HG02798 (cell line): ENCODE measurements at regions not wholly inside any gene's neighbourhood (a gene's known extent, or its start where the extent isn't known, plus 50 kb on each side); places are given as distances from the start of the nearest gene placed in this dataset.
"Not testable (repeated sequence)": the region's sequence is repeated elsewhere in the genome, so short reads cannot be mapped to it uniquely, and the experiment has no call there.

ENCODE experiments used
- ATAC-seq: cut with Tn5 transposase; IDR thresholded peaks from one replicate; pipeline ENCODE4 v1.9.1; 2021; ENCODE audit warnings: mild to moderate bottlenecking; ENCODE audit not compliant: unreplicated experiment, poor library complexity

DNA sequence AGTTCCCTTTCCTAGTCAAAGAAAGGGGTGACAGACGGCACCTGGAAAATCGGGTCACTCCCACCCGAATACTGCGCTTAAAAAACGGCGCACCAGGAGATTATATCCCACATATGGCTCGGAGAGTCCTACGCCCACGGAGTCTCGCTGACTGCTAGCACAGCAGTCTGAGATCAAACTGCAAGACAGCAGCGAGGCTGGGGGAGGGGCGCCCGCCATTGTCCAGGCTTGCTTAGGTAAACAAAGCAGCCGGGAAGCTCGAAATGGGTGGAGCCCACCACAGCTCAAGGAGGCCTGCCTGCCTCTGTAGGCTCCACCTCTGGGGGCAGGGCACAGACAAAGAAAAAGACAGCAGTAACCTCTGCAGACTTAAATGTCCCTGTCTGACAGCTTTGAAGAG lies 1844.7 kb upstream of the ACO1 start:
- ATAC-seq: not testable (repeated sequence)

DNA sequence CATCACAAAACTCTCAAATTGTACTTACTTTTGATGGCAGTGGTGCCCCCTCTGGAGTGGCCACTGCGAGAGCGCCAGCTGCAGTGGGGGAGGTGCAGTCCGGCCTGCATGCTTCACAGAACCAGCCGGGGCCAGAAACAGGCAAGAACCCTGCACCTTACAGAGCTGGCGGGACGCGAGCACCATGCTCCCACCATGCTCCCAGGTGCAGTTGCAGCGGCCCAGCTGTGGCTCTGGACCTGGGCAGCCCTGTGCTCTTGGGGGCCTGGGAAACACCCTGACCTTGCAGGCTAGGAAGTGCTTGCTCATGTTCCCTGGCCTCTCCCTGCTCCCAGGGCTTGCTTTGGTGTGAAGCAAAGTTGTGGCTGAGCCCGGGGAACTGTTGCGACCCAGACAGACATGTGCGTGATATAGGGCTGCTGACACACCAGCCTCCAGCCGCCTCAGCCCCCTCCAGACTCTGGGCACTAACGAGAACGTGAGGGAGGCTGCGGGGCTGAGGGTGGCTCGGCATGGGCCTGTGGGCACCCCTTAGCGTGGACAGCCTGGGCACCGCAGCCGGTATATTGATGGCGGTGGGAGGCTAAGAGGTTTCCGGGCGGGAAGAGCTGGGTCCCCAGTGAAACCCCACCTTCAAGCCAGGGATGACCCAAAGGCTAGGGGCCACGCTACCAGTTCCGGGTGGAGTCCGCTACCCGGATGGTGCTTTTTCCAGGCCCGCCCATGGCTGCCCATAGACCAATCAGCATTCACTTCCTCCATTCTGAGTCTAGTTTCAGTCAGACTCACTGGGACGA lies 1809.9 kb upstream of the ACO1 start:
- ATAC-seq: no peak

DNA sequence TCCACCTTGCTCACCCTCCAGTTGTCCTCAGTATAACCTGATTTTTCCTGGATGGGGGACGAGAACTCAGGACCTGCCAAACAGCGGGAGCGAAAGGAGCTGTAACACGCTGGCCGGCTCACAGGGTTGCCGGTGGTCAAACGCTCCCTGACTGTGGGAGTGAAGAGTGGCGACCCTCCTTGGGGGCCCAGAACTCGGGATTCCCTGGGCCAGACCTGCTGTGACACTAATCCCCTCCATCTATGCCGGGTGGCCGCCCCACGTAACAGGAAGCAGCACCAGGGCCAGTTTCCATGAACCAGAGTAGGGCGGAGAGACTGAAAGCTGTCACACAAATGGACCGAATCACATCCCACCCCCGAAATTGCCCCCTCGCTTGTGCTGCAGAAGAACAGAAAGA lies 1809.2 kb upstream of the ACO1 start:
- ATAC-seq: no peak

DNA sequence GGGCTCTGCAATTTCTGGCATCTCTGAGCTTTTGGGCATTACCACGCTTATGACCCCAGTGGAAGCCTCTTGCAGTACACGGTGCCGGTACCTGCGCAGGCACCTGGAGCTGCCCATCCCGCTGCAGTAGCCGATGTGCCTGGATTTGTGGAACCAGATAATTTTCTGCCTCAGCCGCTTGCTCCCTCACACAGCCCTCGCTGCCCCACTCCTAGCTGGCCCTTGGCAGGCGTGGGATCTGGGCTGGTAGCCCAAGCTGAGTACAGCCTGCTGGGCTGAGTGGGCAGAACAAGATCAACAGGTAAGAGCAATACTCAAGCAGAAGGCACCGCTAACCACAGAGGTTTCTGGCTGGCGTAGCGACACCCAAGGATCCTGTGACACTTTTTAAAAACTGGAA lies 1808.8 kb upstream of the ACO1 start:
- no peak for ATAC-seq

DNA sequence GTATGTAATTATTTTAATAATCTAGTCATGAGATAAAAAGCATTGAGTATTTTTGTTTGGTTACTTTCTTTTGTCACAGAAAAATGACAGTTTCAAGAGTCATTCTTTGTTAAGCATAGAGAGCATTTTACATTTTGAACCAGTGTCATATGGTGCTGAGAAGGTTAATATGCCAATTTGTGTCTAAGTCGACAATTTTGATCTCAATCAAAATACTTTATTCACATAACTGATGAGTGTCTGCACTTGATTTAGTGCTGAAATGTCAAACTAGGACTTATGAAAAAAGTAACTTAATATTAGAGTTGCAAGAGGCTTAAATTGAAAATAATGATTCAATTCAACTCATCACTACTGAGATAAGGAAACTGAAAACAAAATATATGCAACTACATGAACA lies 1804.6 kb upstream of the ACO1 start:
- ATAC-seq: no peak

DNA sequence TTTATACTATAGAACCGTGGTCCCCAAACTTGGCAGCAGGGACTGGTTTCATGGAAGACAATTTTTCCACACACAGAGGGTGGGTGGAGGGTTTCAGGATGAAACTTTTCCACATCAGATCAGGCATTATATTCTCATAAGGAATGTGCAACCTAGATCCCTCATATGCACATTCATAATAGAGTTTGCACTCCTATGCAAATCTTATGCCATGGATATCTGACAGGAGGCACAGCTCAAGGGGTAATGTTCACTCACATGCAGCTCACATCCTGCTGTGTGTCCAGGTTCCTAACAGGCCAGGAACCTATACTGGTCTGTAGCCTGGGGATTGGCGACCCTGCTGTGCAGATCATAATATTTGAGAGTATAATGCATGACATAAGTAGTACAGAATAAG lies 1802.2 kb upstream of the ACO1 start:
- no peak for ATAC-seq

DNA sequence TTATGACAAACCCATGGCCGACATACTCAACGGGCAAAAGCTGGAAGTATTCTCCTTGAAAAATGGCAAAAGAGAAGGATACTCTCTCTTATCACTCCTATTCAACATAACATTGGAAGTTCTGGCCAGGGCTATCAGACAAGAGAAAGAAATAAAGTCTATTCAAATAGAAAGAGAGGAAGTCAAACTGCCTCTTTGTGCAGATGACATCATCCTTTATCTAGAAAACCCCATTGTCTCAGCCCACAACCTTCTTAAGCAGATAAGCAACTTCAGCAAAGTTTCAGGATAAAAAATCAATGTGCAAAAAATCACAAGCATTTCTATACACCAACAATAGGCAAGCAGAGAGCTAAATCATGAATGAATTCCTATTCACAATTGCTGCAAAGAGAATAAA lies 1799.9 kb upstream of the ACO1 start:
- no peak for ATAC-seq

DNA sequence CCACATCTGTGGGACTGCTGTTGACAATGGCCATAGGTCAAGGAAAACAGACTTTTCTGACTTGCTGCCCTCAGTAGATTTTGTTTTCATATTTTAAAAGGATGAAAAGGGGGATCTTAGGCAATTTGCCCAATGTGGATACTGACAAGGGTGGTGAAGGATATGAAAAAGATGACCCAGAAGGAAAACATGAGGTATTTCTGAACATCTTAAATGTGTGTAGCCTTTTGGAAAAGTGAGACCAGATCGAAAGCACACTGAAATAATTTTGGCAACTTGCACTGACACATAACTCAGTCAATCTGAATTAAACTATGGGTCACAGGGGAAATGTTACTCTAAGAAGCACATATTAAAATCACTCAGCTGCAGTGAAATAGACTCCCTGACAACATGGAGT lies 1793.0 kb upstream of the ACO1 start:
- ATAC-seq: no peak

DNA sequence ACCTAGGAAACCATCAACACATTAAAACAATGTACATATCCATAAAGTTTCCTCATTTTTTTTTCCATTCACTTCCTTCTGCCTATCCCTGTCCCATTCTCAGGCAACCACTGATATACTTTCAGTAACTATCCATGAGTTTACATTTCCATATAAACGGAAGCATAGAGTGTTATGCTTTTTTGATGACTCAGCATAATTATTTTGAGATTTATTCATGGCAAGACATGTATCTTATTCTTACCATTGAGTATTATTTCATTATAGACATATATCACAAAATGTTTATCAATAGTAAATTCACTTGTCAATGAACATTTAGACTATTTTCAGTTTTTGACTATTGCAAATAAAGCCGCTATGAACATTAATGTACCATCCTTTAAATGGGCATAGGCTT lies 1786.8 kb upstream of the ACO1 start:
- ATAC-seq: no peak

DNA sequence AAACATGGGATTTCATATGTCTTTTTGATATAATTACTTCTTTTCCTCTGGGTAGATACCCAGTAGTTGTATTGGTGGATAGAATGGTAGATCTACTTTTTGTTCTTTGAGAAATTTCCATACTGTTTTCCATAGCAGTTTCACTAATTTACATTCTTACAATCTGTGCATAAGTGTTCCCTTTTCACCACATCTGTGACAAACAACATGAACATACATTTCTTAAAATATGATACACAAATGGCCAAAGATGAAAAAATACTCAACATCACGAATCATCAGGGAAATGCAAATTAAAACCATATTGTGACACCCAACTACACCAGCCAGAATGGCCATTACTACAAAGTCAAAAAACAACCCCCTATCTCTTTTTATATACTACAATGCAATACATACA lies 1778.5 kb upstream of the ACO1 start:
- ATAC-seq: no peak

DNA sequence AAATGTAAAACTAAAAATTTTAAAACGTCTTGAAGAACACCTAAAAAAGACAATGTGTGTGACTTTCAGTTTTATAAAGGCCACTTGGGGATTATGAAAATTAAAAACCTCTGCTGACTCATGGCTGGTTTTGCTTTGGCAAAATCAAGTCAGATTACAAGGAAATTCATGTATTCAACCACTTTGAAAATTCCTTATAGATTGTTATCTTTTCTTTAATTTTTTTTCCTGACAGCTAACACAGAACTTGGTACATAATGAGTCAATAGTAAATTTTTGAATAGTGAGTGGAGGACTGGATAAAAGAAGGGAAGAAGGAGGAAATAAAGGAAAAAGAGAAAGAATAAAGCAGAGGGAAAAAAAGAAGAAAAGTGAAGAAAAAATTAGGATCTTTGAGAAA lies 1774.7 kb upstream of the ACO1 start:
- no peak for ATAC-seq

DNA sequence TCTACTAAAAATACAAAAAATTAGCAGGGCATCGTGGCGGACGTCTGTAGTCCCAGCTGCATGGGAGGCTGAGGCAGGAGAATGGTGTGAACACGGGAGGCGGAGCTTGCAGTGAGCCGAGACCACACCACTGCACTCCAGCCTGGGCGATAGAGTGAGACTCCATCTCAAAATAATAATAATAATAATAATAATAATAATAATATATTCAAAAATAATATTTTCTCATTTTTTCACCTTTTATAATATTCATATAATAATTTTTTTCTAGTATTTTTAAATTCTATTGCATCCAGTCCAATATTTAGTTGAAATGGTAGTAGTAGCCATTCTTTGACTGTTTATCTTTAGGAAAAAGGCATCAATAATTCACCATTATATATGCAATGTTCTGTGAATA lies 1767.7 kb upstream of the ACO1 start:
- not testable (repeated sequence) for ATAC-seq

DNA sequence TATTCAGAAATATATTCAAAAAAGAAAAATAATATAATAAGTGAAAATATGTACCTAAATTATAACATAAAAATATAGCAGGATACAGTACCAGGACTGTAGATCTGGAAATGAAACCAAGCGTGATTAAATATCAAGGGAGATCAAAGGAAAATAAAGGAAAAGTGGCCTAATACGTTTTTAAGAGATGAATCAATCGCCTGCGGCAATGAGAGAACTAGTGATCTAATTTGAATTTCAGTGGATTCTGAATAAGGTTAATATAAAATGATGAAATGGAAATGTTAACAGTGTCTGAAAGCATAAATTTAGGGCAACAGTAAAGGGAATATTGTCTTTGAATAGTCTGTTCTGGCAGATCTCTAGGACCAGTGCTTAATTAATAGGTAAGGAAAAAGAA lies 1761.9 kb upstream of the ACO1 start:
- ATAC-seq: no peak

DNA sequence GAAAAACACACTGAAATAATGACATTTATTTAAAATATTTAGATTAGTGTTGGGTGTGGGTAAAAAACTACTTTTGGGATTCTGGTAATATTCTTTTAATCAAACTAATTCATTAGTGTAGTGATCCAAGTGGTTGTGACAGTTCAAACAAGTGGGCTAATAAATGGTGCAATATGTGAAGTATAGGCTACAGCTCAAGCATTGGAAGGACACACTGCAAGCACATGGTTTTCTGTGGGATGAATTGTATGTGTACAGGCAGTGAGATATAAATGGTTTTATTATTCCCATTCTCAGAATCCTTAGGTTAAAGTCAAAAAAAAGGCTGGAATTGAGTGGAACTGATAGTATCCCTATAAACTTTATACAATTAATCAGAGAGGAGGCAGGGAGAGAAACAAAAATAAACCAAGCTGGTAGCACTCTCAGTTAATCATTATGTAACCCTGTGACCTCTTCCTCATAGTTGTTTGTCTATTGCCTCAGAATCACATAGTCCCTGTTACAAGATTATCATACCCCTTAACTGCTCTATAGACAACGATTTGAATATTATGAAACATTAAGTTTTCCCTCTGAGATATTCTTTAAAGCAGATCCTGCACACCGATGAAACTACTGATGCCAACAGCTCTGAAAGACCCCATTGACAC lies 1755.4 kb upstream of the ACO1 start:
- no peak for ATAC-seq

DNA sequence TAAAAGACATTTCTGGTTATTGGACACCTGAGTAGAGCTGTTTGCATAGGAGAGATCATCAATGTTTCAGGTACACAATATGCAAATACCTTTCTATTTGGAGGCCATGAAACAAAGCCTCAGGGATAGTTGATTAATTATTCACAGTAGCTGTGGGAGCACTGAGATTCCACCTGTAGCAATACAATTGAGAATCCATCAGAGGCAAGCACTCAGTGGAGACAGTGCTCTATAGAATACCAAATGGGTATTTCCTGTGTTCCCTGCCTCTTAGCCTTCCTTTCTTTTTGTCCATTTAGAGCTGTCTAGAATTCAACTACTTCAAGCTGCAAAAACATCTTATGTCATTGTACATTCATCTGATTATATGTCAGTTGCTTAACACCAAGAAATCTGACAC lies 1754.0 kb upstream of the ACO1 start:
- no peak for ATAC-seq

DNA sequence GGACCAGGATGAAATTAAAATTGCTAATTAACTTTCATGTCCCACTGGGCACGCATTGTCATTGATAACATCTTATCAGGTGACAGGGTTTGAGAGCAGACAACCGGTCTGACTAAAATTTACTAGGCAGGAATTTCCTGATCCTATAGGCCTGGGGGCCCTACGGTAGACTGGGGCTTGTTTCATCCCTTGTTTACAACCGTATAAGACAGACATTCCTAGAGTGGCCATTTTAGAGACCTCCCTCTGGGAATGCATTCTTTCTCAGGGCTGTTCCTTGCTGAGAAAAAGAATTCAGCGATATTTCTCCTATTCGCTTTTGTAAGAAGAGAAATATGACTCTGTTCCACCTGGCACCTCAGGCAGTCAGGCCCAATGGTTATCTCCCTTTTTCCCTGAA lies 1737.8 kb upstream of the ACO1 start:
- ATAC-seq: not testable (repeated sequence)

DNA sequence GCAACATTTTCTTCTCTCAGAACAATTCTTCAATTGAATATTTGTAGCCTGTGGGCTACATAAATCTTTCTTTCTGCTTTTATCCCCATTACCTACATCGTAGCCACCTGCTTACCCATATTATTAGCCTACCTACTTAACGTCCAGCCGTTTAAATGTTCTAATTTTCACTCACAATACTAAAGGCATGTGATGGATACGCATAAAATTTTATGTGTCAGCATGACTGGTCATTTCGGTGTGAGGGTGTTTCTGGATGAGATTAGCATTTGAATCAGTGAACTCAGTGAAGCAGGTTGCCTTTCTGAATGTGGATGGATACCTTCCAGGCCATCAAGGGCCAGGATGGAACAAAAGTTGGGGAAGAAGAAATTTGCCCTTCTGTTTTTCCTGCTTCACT lies 1722.5 kb upstream of the ACO1 start:
- no peak for ATAC-seq

DNA sequence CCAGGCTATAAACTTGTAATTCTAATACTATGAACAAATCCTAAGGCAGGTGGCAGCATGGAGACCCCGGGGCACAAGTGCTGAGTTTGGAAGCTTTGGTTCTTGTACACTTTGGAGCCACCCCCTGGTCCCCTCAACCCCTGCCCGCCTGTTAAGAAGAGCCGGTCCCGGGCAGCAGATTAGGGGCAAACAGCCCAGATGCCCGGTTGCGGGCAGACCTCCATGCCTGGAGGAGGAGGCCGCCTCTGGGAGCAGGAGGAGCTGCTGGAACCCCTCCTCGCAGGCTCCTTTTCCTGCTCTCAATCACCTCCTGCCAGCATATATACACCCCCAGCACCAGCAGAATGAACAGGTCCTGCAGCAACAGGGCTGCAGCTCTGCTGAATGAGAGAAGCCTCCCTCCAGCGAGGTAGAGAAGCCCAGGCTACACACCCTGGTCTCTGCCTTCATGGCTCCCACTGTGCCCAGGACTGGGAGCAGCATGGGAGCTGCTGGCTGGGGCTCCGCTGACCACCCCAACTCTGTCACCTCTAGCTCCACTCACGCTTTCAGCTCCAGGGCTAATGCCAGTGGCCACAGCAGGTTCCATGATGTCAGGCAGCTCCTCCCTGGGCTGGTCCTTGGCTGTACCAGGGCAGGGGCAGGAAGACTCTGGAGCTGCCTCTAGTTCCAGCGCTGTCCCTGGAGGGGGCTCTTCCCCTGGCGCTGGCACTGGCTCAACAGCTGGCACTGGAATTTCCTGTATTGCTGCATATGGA lies 1713.5 kb upstream of the ACO1 start:
- no peak for ATAC-seq

DNA sequence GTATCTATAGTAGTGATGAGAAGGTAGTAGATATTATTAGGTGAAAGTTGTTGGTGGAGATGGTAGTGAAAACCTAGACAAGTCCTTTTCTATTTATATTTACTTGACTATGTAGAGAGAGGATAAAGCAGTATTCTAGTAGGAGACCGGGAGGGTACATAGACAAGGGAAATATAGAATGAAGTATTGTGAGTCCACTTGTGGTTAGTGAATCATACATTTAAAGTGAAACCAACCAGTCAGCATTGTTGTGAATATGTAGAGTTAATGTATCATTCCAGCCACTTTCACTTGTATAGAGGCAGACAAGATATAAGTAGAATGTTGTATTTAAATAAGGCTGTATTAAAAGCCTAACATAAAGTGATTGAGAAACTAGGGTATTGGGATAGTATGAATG lies 1711.3 kb upstream of the ACO1 start:
- no peak for ATAC-seq

DNA sequence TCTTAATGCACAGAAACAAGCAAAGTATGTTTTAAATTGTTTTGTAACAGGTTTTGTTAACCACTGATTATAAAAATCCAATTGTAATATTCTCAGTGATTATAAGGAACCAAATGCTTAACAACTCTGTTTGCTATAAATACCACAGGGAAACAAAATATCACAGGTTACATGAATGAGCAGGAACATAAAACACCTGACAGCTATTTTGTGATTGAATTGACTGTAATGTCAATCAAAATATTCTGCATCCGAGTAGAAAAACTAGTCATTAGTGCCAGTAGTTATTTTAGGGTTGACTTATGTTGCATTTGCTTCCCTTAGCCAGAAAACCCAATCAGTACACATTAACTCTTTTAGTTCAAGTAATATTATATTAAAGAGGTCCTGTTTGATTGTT lies 1707.8 kb upstream of the ACO1 start:
- ATAC-seq: no peak

DNA sequence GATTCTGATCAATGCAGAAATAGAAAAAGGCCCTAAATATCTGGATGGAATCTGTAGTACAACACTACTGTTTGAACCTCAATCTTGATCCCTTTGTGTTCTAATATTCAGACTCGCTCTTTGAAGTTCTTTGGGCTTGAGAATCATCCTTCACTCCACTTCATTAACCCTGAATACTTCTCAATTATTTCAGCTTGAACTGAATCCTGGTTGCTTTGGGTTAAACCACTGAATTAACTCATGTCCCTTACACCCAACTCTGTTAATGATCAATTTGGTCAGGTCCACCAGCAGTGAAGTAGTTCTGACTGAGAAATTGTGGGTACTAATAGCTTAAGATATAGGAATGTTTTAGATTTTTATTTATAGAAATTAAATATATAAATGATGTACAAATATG lies 1707.2 kb upstream of the ACO1 start:
- ATAC-seq: no peak
